GM19023 (cell line): ENCODE measurements at regions not wholly inside any gene's neighbourhood (a gene's known extent, or its start where the extent isn't known, plus 50 kb on each side); places are given as distances from the start of the nearest gene placed in this dataset.
A peak's percentile ranks its signal among the peaks of the same experiment; 100 is the strongest.
"Not testable (repeated sequence)": the region's sequence is repeated elsewhere in the genome, so short reads cannot be mapped to it uniquely, and the experiment has no call there.

Experiments
- ATAC-seq: cut with Tn5 transposase; IDR thresholded peaks from one replicate; pipeline ENCODE4 v1.9.1; 2021; ENCODE audit warnings: mild to moderate bottlenecking, moderate library complexity; ENCODE audit not compliant: unreplicated experiment

- ATAC-seq, result no peak
Measured at GRCh38 chr1:10938741-10939417, 73.6 kb upstream of the TARDBP start.

- ATAC-seq, result peak; percentile 68
Measured at GRCh38 chr1:10939654-10940450, 72.6 kb upstream of the TARDBP start.

- ATAC-seq, result no peak
Measured at GRCh38 chr1:10940451-10940804, 72.0 kb upstream of the TARDBP start.

- ATAC-seq, result no peak
Measured at GRCh38 chr1:10940838-10941237, 71.6 kb upstream of the TARDBP start.

- no peak for ATAC-seq
Measured at GRCh38 chr1:10941891-10942541, 70.4 kb upstream of the TARDBP start.

GRCh38 chr1:10942542-10942912, 69.9 kb upstream of the TARDBP start:
- ATAC-seq, result no peak

GRCh38 chr1:10943041-10943440, 69.4 kb upstream of the TARDBP start:
- no peak for ATAC-seq

GRCh38 chr1:10943991-10944730, 68.3 kb upstream of the TARDBP start:
- ATAC-seq, result no peak

GRCh38 chr1:10945991-10946509, 66.4 kb upstream of the TARDBP start:
- ATAC-seq, result no peak

- no peak for ATAC-seq
Measured at GRCh38 chr1:10947181-10947580, 65.3 kb upstream of the TARDBP start.

- ATAC-seq, result no peak
Measured at GRCh38 chr1:10947691-10948462, 64.6 kb upstream of the TARDBP start.

- ATAC-seq, result no peak
Measured at GRCh38 chr1:10948463-10948775, 64.0 kb upstream of the TARDBP start.

GRCh38 chr1:10950316-10951172, 61.9 kb upstream of the TARDBP start:
- ATAC-seq, result no peak

GRCh38 chr1:10951298-10951697, 61.2 kb upstream of the TARDBP start:
- ATAC-seq, result not testable (repeated sequence)

GRCh38 chr1:10951961-10952360, 60.5 kb upstream of the TARDBP start:
- ATAC-seq, result no peak

- no peak for ATAC-seq
Measured at GRCh38 chr1:10953505-10954193, 58.8 kb upstream of the TARDBP start.

GRCh38 chr1:10957133-10957532, 55.3 kb upstream of the TARDBP start:
- no peak for ATAC-seq

- ATAC-seq, result no peak
Measured at GRCh38 chr1:10958614-10959013, 53.8 kb upstream of the TARDBP start.
